WTC11 (cell line): ENCODE measurements at regions not wholly inside any gene's neighbourhood (a gene's known extent, or its start where the extent isn't known, plus 50 kb on each side); places are given as distances from the start of the nearest gene placed in this dataset.

Experiments
- SMAD3 ChIP-seq: sonication (generic); formaldehyde crosslinking; IDR thresholded peaks from 2 replicates; pipeline ENCODE4 v1.8.0; 2022; ENCODE audit warnings: missing genetic modification reagents, mild to moderate bottlenecking, borderline replicate concordance
- ZNF121 ChIP-seq: sonication (generic); formaldehyde crosslinking; IDR thresholded peaks from 2 replicates; pipeline ENCODE4 v1.8.0; 2023; ENCODE audit warnings: missing genetic modification reagents
- TF ChIP-seq, protein P1 (sequence below): fragments of 200-600 bp; IDR thresholded peaks from 2 replicates; pipeline ENCODE4 v1.8.0; 2022; ENCODE audit warnings: antibody characterized with exemption
- TF ChIP-seq, protein P2 (sequence below): sonication (generic); formaldehyde crosslinking; IDR thresholded peaks from 2 replicates; pipeline ENCODE4 v1.8.1; 2022; ENCODE audit warnings: low read depth, mild to moderate bottlenecking, moderate library complexity, missing genetic modification reagents, borderline replicate concordance

DNA sequence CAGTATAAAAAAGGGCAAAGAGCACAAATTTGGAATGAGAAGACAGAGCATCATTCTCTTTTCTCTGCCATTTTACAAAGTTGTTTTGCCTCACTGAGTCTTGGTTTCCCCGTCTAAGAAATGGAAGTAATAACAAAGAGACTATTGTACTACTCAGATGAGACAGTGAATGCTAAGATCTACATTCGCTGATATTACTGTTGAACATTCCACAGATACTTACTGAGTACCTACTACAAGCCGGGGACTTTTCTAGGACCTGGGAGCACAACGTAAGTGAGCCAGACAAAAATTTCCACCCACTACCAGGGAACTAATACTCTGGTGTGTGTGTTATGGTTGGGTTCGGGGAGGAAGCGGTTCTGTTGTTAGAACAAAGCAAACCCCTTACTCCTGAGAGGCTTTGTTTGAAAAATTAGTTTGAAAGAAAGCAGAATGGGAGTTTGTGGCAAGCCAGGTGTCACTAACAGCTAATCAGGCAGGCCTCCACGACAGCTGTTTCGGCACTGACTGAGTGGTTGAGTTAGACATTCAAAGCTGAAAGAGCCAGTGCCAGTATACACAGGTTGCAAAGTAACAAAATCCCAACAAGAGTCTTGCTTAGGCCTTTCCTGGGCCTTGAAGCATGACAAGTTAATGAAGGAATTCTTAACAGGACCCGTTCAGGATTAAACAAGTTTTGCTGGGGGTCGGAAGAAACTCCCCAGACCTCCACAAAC is 458.3 kb downstream of the EDEM1 start:
- TF ChIP-seq, protein P1, sequence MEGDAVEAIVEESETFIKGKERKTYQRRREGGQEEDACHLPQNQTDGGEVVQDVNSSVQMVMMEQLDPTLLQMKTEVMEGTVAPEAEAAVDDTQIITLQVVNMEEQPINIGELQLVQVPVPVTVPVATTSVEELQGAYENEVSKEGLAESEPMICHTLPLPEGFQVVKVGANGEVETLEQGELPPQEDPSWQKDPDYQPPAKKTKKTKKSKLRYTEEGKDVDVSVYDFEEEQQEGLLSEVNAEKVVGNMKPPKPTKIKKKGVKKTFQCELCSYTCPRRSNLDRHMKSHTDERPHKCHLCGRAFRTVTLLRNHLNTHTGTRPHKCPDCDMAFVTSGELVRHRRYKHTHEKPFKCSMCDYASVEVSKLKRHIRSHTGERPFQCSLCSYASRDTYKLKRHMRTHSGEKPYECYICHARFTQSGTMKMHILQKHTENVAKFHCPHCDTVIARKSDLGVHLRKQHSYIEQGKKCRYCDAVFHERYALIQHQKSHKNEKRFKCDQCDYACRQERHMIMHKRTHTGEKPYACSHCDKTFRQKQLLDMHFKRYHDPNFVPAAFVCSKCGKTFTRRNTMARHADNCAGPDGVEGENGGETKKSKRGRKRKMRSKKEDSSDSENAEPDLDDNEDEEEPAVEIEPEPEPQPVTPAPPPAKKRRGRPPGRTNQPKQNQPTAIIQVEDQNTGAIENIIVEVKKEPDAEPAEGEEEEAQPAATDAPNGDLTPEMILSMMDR = no peak
- TF ChIP-seq ZNF121 = no peak
- no peak for TF ChIP-seq SMAD3
- TF ChIP-seq, protein P2, sequence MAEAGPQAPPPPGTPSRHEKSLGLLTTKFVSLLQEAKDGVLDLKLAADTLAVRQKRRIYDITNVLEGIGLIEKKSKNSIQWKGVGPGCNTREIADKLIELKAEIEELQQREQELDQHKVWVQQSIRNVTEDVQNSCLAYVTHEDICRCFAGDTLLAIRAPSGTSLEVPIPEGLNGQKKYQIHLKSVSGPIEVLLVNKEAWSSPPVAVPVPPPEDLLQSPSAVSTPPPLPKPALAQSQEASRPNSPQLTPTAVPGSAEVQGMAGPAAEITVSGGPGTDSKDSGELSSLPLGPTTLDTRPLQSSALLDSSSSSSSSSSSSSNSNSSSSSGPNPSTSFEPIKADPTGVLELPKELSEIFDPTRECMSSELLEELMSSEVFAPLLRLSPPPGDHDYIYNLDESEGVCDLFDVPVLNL (CRISPR knock-in tag) = no peak
